NCI-H82 (cell line): ENCODE measurements at regions not wholly inside any gene's neighbourhood (a gene's known extent, or its start where the extent isn't known, plus 50 kb on each side); places are given as distances from the start of the nearest gene placed in this dataset.

Experiments
- DNase-seq: peaks from one replicate; lab custom pipeline; 2025; lab: John Stamatoyannopoulos, UW

DNA sequence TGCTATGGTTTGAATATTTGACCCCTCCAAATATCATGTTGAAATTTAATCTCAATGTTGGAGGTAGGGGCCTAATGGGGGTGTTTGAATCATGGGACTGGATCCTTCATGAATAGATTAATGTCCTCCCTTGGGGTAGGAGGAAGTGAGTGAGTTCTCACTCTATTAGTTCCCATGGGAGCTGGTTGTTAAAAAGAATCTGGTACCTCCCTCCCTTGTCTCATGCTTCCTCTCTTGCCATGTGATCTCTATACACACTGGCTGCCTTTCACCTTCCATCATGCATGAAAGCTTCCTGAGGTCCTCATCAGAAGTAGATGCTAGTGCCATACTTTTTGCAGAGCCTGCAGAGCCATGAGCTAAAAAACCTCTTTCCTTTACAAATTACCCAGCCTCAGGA lies 177.7 kb upstream of the MCTP2 start:
- no peak for DNase-seq

- no peak for DNase-seq
Measured at GRCh38 chr15:94052711-94053110, 178.7 kb upstream of the MCTP2 start.

- no peak for DNase-seq
Measured at GRCh38 chr15:94047566-94047965, 183.8 kb upstream of the MCTP2 start.

DNA sequence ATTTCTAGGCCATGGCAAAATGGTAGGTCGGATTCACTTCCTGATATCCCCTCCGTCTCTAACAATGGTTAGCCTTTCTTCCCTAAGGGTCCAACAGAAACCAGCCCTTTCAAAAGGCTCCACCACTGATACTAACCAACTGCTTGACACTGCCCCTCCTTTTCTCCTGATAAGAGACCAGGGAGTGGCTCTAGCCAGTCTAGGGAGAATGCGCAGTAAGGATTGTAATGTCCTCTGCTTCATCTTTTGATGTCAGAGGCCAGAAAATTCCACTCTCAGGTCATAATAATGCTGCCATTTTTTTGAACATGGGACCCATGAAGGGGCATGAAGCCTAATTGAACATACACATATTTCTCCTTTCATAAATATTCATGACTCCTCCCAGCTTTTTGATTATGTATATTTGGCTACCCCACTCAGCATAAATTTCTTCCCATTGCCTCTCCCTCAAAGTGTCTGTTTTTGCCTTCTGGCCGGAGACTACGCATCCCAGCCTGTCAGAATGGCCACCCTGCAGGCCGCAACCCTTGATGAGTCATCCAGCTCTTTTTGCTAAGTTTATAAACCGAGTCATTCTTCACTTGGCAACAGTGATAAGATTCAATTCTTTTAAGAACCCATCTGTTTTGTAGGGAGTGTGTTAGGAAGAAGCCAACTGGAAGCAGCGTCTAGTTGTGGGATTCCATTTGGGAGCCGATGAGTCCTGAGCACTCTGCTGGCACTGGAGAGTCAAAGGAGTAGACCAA lies 189.0 kb upstream of the MCTP2 start:
- no peak for DNase-seq

- DNase-seq: no peak
Measured at GRCh38 chr15:94041746-94042145, 189.6 kb upstream of the MCTP2 start.

GRCh38 chr15:94040541-94041248 lies 190.7 kb upstream of the MCTP2 start:
- DNase-seq: no peak

GRCh38 chr15:94036156-94036555 lies 195.2 kb upstream of the MCTP2 start:
- DNase-seq: no peak

DNA sequence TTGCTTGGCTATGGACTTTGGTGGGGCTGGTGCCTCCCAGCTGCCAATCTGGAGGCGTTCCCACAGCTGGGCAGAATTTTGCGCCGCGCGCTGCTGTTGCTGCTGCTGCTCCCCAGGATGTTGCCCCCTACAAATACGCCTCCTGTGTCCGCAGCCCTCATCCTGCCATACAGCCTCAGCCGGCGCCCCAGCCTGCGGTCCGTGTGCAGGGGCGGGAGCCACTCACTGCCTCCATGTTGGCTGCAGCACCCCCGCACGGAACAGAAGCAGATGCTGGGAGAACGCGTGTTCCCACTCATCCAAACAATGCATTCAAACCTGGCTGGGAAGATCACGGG lies 197.7 kb upstream of the MCTP2 start:
- no peak for DNase-seq

- DNase-seq: no peak
Measured at GRCh38 chr15:94033014-94033682, 198.2 kb upstream of the MCTP2 start.

DNA sequence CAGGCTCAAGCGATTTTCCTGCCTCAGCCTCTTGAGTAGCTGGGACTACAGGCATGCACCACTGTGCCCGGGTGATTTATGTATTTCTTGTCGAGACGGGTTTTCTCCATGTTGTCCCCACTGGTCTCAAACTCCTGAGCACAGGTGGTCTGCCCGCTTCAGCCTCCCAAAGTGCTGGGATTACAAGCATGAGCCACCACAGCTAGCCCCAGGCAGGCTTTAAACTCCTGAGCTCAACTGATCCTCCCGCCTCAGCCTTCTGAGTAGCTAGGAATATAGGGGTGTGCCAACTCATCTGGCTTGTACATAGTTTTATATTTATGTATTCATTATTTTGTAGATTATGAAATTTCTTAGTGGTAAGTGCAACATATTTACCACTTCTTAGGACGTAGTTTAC lies 198.8 kb upstream of the MCTP2 start:
- no peak for DNase-seq

GRCh38 chr15:94031072-94031471 lies 200.3 kb upstream of the MCTP2 start:
- DNase-seq: no peak

DNA sequence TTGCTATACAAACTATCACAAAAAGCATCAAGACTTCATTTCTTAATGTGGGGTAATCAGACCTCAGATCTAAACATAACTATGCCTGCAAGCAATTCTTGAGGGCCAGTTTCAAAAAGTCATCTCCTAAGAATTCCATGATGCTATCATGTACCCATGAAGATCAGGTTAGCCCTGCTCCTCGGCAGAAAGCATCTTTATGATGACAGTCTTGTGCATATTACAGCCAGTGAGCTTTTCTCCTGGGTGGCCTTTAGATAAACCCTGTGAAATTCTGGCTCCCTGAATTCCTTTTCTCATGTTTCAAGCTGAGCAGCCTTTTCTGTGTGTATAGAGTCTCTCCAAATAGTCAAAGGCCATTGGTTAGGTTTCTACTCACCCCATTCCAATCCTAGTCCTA lies 201.9 kb upstream of the MCTP2 start:
- no peak for DNase-seq

DNA sequence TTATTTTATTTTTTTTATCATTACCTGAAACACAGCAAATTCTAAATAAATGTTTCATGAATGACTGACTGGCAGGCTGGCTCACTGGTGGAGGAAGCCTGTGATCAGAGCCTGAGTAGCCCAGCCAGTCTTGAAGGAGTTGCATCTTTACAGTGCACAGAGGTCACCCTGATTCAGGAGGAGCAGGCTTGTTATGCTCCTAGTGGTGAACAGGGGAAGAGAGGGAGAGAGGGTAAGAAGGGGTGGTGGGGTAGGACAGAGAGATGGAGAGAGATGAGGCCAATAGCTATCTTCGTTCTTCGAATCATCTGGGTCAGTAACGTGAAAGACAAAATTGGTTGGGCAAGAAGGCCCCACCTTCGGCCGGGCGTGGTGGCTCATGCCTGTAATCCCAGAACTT lies 202.6 kb upstream of the MCTP2 start:
- no peak for DNase-seq

- no peak for DNase-seq
Measured at GRCh38 chr15:94028121-94028520, 203.2 kb upstream of the MCTP2 start.

GRCh38 chr15:94027581-94027980 lies 203.8 kb upstream of the MCTP2 start:
- no peak for DNase-seq

GRCh38 chr15:94026458-94027304 lies 204.7 kb upstream of the MCTP2 start:
- DNase-seq: no peak

DNA sequence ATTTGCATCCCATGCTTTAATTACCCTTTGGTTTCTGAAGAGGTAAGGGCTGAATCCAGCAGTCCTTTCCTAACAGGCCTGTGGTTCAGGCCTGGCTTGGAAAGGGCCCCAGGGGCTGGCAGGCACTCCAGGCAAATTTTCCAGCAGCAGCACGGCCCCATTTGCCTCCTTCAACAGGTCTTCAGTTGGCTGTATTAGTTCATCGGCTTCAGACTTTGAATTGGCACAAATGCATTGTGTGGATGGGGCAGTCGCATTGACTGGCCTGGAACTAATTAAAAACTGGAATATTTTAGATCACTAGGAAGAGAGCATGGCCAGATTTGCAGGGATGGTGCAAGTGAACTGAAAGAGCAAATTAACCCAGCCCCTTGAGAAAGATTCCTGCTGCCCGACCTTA lies 207.8 kb upstream of the MCTP2 start:
- no peak for DNase-seq

DNA sequence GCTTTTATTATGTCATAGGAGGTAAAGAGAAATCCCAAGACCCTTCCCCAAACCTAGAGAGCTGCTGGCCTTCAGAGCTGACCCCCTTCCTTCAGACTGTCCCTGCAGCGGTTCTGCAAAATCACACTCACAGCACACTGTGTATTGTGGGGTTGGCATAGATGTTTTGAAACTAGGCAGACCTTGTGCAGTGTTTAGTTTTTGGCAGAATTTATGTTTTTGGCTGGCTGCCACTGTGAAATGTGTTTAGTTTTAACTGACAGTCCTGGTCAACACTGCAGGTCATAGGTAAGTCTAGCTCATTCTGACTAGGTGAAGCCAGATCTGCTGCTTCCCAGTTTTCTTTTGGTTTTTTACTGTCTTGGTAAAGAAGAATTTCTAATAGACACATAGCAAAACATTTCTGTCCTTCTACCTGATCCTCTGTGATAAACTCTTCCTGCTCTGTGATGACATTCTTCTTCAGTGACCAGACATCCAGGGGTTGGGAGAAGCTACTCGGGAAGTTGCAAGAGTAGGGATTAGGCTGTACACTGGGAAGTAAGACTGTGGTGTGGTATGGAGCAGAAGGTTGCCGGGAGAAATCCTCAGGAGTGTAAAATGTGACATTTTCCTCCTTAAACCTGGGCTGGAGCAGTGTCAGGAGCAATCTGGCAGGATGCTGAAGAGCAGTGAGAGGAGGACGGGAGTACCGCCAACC lies 209.6 kb upstream of the MCTP2 start:
- DNase-seq: no peak

GRCh38 chr15:94019062-94019461 lies 212.3 kb upstream of the MCTP2 start:
- DNase-seq: no peak

- DNase-seq: no peak
Measured at GRCh38 chr15:94015324-94015723, 216.0 kb upstream of the MCTP2 start.

GRCh38 chr15:94008104-94009074 lies 223.0 kb upstream of the MCTP2 start:
- no peak for DNase-seq
